Parathyroid adenoma (tissue), 2 donors: ENCODE measurements at regions not wholly inside any gene's neighbourhood (a gene's known extent, or its start where the extent isn't known, plus 50 kb on each side); places are given as distances from the start of the nearest gene placed in this dataset.
A peak's percentile ranks its signal among the peaks of the same experiment; 100 is the strongest.

Experiments used
- H2AFZ ChIP-seq: fragments of 300-600 bp; sonication (generic); one replicate; pipeline ENCODE4 v1.7.0; 2017; ENCODE audit warnings: antibody characterized with exemption, mild to moderate bottlenecking
- H3K27ac ChIP-seq: fragments of 300-600 bp; sonication (generic); one replicate; pipeline ENCODE4 v1.7.0; 2017
- H3K27me3 ChIP-seq: fragments of 300-600 bp; sonication (generic); one replicate; pipeline ENCODE4 v1.7.0; 2017; ENCODE audit warnings: low read length; ENCODE audit not compliant: control insufficient read depth, insufficient read depth
- H3K36me3 ChIP-seq: fragments of 300-600 bp; sonication (generic); one replicate; pipeline ENCODE4 v1.7.0; 2017; ENCODE audit warnings: low read length; ENCODE audit not compliant: control insufficient read depth, insufficient read depth
- H3K4me1 ChIP-seq: fragments of 300-600 bp; sonication (generic); one replicate; pipeline ENCODE4 v1.7.0; 2017; ENCODE audit warnings: control low read depth
- H3K4me2 ChIP-seq: fragments of 300-600 bp; sonication (generic); one replicate; pipeline ENCODE4 v1.7.0; 2017; ENCODE audit warnings: low read length
- H3K4me3 ChIP-seq: fragments of 300-600 bp; sonication (generic); one replicate; pipeline ENCODE4 v1.7.0; 2017; ENCODE audit warnings: low read depth, low read length
- H3K79me2 ChIP-seq: fragments of 300-600 bp; sonication (generic); one replicate; pipeline ENCODE4 v1.7.0; 2017; ENCODE audit warnings: control low read depth
- H3K9ac ChIP-seq: fragments of 300-600 bp; sonication (generic); one replicate; pipeline ENCODE4 v1.7.0; 2017; ENCODE audit warnings: mild to moderate bottlenecking
- H3K9me3 ChIP-seq: fragments of 300-600 bp; sonication (generic); one replicate; pipeline ENCODE4 v1.7.0; 2017; ENCODE audit warnings: low read length; ENCODE audit not compliant: control insufficient read depth
- TF ChIP-seq, protein P1 (sequence below): fragments of 300-600 bp; sonication (generic); IDR thresholded peaks from one replicate; pipeline ENCODE4 v1.7.0; 2017; ENCODE audit warnings: antibody characterized with exemption, mild to moderate bottlenecking
- donor health status: primary hyperparathyroidism.

GRCh38 chr18:22831441-22831904 lies 101.7 kb upstream of the RBBP8 start:
- no peaks in the 10 kb centered on the region for H3K27me3 ChIP-seq
- H2AFZ ChIP-seq, result no peak overlapping the region
- no peak overlapping the region for H3K9ac ChIP-seq
- no peak overlapping the region for H3K4me2 ChIP-seq
- no peaks in the 10 kb centered on the region for H3K4me1 ChIP-seq
- H3K27ac ChIP-seq, result no peak overlapping the region
- TF ChIP-seq, protein P1, sequence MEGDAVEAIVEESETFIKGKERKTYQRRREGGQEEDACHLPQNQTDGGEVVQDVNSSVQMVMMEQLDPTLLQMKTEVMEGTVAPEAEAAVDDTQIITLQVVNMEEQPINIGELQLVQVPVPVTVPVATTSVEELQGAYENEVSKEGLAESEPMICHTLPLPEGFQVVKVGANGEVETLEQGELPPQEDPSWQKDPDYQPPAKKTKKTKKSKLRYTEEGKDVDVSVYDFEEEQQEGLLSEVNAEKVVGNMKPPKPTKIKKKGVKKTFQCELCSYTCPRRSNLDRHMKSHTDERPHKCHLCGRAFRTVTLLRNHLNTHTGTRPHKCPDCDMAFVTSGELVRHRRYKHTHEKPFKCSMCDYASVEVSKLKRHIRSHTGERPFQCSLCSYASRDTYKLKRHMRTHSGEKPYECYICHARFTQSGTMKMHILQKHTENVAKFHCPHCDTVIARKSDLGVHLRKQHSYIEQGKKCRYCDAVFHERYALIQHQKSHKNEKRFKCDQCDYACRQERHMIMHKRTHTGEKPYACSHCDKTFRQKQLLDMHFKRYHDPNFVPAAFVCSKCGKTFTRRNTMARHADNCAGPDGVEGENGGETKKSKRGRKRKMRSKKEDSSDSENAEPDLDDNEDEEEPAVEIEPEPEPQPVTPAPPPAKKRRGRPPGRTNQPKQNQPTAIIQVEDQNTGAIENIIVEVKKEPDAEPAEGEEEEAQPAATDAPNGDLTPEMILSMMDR, result no peak
- H3K79me2 ChIP-seq, result no peaks in the 10 kb centered on the region
- H3K36me3 ChIP-seq, result no peaks in the 10 kb centered on the region
- no peak overlapping the region for H3K4me3 ChIP-seq
- H3K9me3 ChIP-seq, result no peaks in the 10 kb centered on the region

DNA sequence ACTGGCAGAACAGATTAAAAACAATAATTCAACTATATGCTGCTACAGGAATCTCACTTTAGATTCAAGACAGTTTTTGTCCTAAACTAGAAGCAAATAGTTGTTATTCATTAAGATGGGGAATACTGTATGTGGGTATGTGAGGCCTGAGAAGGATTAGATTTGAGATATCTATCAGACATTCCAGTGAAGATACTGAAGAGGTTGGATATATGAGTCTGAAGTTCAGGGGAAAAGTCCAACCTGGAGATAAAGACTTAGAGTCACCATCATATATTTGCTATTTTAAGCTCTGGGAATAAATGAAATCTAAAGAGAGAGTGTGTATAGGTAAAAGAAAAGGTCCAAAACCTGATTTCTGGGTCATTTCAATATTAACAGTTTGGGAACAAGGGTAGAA lies 96.2 kb upstream of the RBBP8 start:
- Histone ChIP-seq H3K4me2 (no peak overlapping the region), H3K27ac (no peak overlapping the region), H3K4me1 (no peaks in the 10 kb centered on the region), H3K27me3 (no peaks in the 10 kb centered on the region), H3K9me3 (no peaks in the 10 kb centered on the region), H3K4me3 (no peak overlapping the region), H3K9ac (no peak overlapping the region), H3K79me2 (no peaks in the 10 kb centered on the region), H2AFZ (no peak overlapping the region), H3K36me3 (no peaks in the 10 kb centered on the region)
- TF ChIP-seq, protein P1, result no peak

- H3K79me2 ChIP-seq, result no peaks in the 10 kb centered on the region
- TF ChIP-seq, protein P1, result no peak
- H3K9ac ChIP-seq, result no peak overlapping the region
- H3K9me3 ChIP-seq, result no peaks in the 10 kb centered on the region
- no peaks in the 10 kb centered on the region for H3K27me3 ChIP-seq
- no peak overlapping the region for H2AFZ ChIP-seq
- no peaks in the 10 kb centered on the region for H3K4me1 ChIP-seq
- H3K27ac ChIP-seq, result no peak overlapping the region
- no peak overlapping the region for H3K4me3 ChIP-seq
- H3K4me2 ChIP-seq, result no peak overlapping the region
- H3K36me3 ChIP-seq, result no peaks in the 10 kb centered on the region
Observed at GRCh38 chr18:22838221-22838620, 94.9 kb upstream of the RBBP8 start.

DNA sequence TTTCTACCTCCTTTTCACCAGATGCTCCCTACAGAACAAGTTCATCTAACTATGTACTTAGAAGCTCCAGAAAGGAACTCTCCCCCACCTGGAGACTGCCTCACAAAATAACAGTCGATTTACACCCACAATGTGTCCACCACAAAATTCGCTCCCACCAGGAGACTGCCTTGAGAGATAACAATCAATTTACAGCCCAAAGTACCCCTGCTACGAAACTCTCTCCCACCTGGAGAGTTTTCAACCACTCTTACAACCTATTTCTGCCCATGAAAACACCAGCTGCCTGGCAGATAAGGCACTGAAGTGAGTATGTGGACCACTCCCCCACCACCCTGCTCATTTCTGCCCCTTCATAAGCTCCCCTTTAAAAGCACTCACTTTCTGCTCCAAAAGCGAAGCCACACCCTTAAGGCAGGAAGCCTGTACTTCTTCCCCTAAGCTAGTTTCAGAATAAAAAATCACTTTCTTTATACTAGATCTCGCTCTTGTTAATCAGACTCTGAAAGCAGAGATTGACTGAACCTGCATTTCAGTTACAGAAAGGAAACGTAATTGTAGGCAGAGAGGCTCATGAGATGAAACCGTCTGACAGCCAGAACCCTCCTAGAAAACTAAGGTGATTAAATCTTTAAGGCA lies 94.4 kb upstream of the RBBP8 start:
- H3K79me2 ChIP-seq, result no peaks in the 10 kb centered on the region
- TF ChIP-seq, protein P1, result no peak
- no peak overlapping the region for H3K4me3 ChIP-seq
- H3K9ac ChIP-seq, result no peak overlapping the region
- H3K36me3 ChIP-seq, result no peaks in the 10 kb centered on the region
- H3K4me1 ChIP-seq, result no peaks in the 10 kb centered on the region
- H3K27me3 ChIP-seq, result no peaks in the 10 kb centered on the region
- H3K9me3 ChIP-seq, result no peaks in the 10 kb centered on the region
- no peak overlapping the region for H3K4me2 ChIP-seq
- H3K27ac ChIP-seq, result no peak overlapping the region
- peak overlapping the region; percentile 18 for H2AFZ ChIP-seq

DNA sequence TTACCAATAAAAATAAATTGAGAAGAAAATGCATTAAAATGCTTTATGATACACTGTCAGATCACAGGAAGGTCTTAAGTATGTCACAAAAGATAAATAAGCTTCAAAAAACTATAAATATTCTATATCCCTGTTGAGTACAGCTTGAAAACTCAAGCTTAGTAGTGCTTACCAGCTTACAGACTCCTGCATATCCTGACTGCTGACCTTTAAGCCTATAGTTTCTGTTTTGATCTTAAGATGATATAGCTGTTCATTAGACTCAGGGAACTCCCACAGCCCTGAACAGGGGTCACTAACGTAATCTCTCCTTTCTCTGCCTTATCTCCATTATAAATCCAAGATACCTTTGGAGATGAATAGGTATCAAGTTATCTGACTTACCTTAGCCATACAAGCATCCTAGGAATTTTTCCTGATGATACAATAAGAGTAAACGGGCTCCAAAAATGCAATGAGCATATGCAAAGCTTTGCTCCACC lies 93.7 kb upstream of the RBBP8 start:
- Histone ChIP-seq H3K36me3 (no peaks in the 10 kb centered on the region), H2AFZ (no peak overlapping the region), H3K27ac (no peak overlapping the region), H3K9me3 (no peaks in the 10 kb centered on the region), H3K4me2 (no peak overlapping the region), H3K4me3 (no peak overlapping the region), H3K4me1 (no peaks in the 10 kb centered on the region), H3K27me3 (no peaks in the 10 kb centered on the region), H3K9ac (no peak overlapping the region), H3K79me2 (no peaks in the 10 kb centered on the region)
- TF ChIP-seq, protein P1, result no peak
